GM23248 (cell line): ENCODE measurements at regions not wholly inside any gene's neighbourhood (a gene's known extent, or its start where the extent isn't known, plus 50 kb on each side); places are given as distances from the start of the nearest gene placed in this dataset.

Experiments used
- EZH2 ChIP-seq: fragments of 200-600 bp; sonication (generic); IDR thresholded peaks from 2 replicates; pipeline ENCODE4 v1.6.1; 2018; ENCODE audit warnings: antibody characterized with exemption, mild to moderate bottlenecking; ENCODE audit not compliant: insufficient read depth, poor library complexity, severe bottlenecking
- EZH2phosphoT487 ChIP-seq: fragments of 200-600 bp; sonication (generic); IDR thresholded peaks from 2 replicates; pipeline ENCODE4 v1.6.1; 2018; ENCODE audit warnings: antibody characterized with exemption, moderate library complexity, mild to moderate bottlenecking, low read depth; ENCODE audit not compliant: insufficient read depth

DNA sequence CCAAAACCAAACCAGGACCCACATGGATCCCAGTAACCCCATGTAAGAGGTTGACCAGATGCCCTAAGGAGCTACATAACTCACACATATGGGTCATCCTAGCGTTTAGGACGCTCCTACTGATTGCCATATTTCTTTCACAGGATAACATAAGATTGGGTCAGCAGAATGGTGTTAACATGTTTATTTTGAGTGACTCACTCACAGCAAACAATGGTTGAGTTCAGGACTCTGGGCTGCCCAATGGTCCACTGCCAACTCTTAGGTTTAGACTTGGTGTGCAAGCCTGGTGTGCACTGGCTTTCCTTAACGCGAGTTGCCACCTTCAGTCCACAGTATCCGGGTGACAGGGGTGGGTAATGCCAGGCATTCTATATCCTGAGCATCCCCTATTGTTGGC lies 211.5 kb downstream of the GPAM start:
- no peak for TF ChIP-seq EZH2phosphoT487
- no peak for TF ChIP-seq EZH2
